GM12892 (cell line): ENCODE measurements at regions not wholly inside any gene's neighbourhood (a gene's known extent, or its start where the extent isn't known, plus 50 kb on each side); places are given as distances from the start of the nearest gene placed in this dataset.

ENCODE experiments used
- POLR2A ChIP-seq: IDR thresholded peaks from 2 replicates; pipeline ENCODE4 v1.6.1; 2011; ENCODE audit warnings: low read depth, low read length, control low read depth
- POLR2AphosphoS5 ChIP-seq: IDR thresholded peaks from 2 replicates; pipeline ENCODE4 v1.6.1; 2011; ENCODE audit warnings: low read depth, low read length, control low read depth
- TAF1 ChIP-seq: IDR thresholded peaks from 2 replicates; pipeline ENCODE4 v1.6.1; 2011; ENCODE audit warnings: low read depth, mild to moderate bottlenecking, control low read depth, low read length, borderline replicate concordance

GRCh38 chr16:63563819-63564505 is 1527.7 kb upstream of the CDH8 start:
- TF ChIP-seq TAF1 (no peak), POLR2A (no peak), POLR2AphosphoS5 (no peak)
